ENCODE measurements at regions not wholly inside any gene's neighbourhood (a gene's known extent, or its start where the extent isn't known, plus 50 kb on each side); places are given as distances from the start of the nearest gene placed in this dataset.

- Histone ChIP-seq H3K4me3 (ENCODE audit: low read depth, low read length) (no peak overlapping the region), H3K9me3 (no peaks in the 10 kb centered on the region), H3K4me1 (peaks cover 8% of the 10 kb centered on the region), H3K36me3 (ENCODE audit: control insufficient read depth, insufficient read depth, low read length) (no peaks in the 10 kb centered on the region), H3K27me3 (replicated peaks; ENCODE audit: control insufficient read depth, insufficient read depth, low read length) (no peaks in the 10 kb centered on the region)
- no peaks in the 10 kb centered on the region for H3K27me3 Mint-ChIP-seq (ENCODE audit: insufficient read depth, unreplicated experiment)
- BruUV-seq (replicated peaks): no TSS peak
- H3K27ac Mint-ChIP-seq (ENCODE audit: unreplicated experiment): no peak overlapping the region
- ChIA-PET CTCF (no interaction called here), POLR2A (no interaction called here)
- no peak for DNase-seq
- no peaks in the 10 kb centered on the region for H3K36me3 Mint-ChIP-seq (ENCODE audit: insufficient read depth, unreplicated experiment)
- TF ChIP-seq, protein P1, sequence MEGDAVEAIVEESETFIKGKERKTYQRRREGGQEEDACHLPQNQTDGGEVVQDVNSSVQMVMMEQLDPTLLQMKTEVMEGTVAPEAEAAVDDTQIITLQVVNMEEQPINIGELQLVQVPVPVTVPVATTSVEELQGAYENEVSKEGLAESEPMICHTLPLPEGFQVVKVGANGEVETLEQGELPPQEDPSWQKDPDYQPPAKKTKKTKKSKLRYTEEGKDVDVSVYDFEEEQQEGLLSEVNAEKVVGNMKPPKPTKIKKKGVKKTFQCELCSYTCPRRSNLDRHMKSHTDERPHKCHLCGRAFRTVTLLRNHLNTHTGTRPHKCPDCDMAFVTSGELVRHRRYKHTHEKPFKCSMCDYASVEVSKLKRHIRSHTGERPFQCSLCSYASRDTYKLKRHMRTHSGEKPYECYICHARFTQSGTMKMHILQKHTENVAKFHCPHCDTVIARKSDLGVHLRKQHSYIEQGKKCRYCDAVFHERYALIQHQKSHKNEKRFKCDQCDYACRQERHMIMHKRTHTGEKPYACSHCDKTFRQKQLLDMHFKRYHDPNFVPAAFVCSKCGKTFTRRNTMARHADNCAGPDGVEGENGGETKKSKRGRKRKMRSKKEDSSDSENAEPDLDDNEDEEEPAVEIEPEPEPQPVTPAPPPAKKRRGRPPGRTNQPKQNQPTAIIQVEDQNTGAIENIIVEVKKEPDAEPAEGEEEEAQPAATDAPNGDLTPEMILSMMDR (IDR thresholded peaks at IDR 0.05; ENCODE audit: insufficient read depth in 1 of 2, low read depth in 1 of 2, low read length in 1 of 2, severe bottlenecking in 1 of 2, unreplicated experiment in 1 of 2): no peak
- H3K4me3 Mint-ChIP-seq (ENCODE audit: unreplicated experiment): no peak overlapping the region
- intact Hi-C loops (cut with micrococcal nuclease; ENCODE audit: unreplicated experiment): loop anchor here (10.0 kb wide), 1 partner anchor 547 kb away; no protein-coding TSS in a partner anchor
- H3K9me3 Mint-ChIP-seq (ENCODE audit: unreplicated experiment): no peaks in the 10 kb centered on the region
- H3K4me1 Mint-ChIP-seq (ENCODE audit: low read depth, unreplicated experiment): peaks cover 17% of the 10 kb centered on the region
Observed at GRCh38 chr5:142542078-142542477, 143.8 kb downstream of the FGF1 start.

DNA sequence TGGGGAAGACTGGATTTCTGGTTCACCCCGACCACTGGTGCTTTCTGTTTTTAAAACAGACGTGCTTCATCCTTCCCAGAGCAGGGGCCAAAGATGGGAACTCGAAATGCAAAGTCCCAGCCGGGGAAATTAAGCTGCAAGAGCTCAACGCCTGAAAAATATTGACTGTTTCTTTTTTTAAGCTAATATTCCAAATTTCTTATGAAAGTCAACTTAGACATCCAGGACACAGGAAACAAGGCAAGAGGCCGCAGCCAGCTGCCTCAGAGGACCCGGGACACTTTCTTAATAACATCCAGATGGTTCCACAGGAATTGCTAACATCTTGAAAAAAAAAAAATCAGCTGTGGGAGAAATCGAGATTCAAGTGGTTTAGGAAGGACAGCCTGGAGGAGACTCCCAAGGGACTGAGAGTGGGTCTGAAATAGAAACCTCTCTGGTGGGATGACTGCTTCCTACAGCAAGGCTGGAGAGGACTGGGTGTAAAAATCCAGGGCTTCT, 144.9 kb downstream of the FGF1 start:
- Histone ChIP-seq H3K4me3 (ENCODE audit: low read depth, low read length) (no peak overlapping the region), H3K9me3 (no peaks in the 10 kb centered on the region), H3K36me3 (ENCODE audit: control insufficient read depth, insufficient read depth, low read length) (no peaks in the 10 kb centered on the region), H3K27me3 (replicated peaks; ENCODE audit: control insufficient read depth, insufficient read depth, low read length) (no peaks in the 10 kb centered on the region), H3K4me1 (peaks cover 8% of the 10 kb centered on the region)
- BruUV-seq (replicated peaks): no TSS peak
- no peaks in the 10 kb centered on the region for H3K9me3 Mint-ChIP-seq (ENCODE audit: unreplicated experiment)
- H3K4me1 Mint-ChIP-seq (ENCODE audit: low read depth, unreplicated experiment): peaks cover 17% of the 10 kb centered on the region
- no peaks in the 10 kb centered on the region for H3K27me3 Mint-ChIP-seq (ENCODE audit: insufficient read depth, unreplicated experiment)
- POLR2A ChIA-PET: no interaction called here
- no peak for DNase-seq
- no peak overlapping the region for H3K27ac Mint-ChIP-seq (ENCODE audit: unreplicated experiment)
- TF ChIP-seq, protein P1 (IDR thresholded peaks at IDR 0.05; ENCODE audit: insufficient read depth in 1 of 2, low read depth in 1 of 2, low read length in 1 of 2, severe bottlenecking in 1 of 2, unreplicated experiment in 1 of 2): no peak
- H3K4me3 Mint-ChIP-seq (ENCODE audit: unreplicated experiment): no peak overlapping the region
- intact Hi-C loops (cut with micrococcal nuclease; ENCODE audit: unreplicated experiment): loop anchor here (10.0 kb wide), 1 partner anchor 546 kb away; no protein-coding TSS in a partner anchor
- CTCF ChIA-PET: no interaction called here
- H3K36me3 Mint-ChIP-seq (ENCODE audit: insufficient read depth, unreplicated experiment): no peaks in the 10 kb centered on the region

GRCh38 chr5:142539154-142539740, 146.6 kb downstream of the FGF1 start:
- no peak for DNase-seq
- Histone ChIP-seq H3K9me3 (no peaks in the 10 kb centered on the region), H3K4me1 (peaks cover 4% of the 10 kb centered on the region), H3K36me3 (ENCODE audit: control insufficient read depth, insufficient read depth, low read length) (no peaks in the 10 kb centered on the region), H3K27me3 (replicated peaks; ENCODE audit: control insufficient read depth, insufficient read depth, low read length) (no peaks in the 10 kb centered on the region), H3K4me3 (ENCODE audit: low read depth, low read length) (no peak overlapping the region)
- peaks cover 12% of the 10 kb centered on the region for H3K4me1 Mint-ChIP-seq (ENCODE audit: low read depth, unreplicated experiment)
- ChIA-PET POLR2A (no interaction called here), CTCF (interaction anchor here (0.6 kb wide), 1 partner anchor 151 kb away, joined by 4 read pairs; no protein-coding TSS in a partner anchor)
- no TSS peak for BruUV-seq (replicated peaks)
- intact Hi-C loops (cut with micrococcal nuclease; ENCODE audit: unreplicated experiment): no loop called here
- H3K9me3 Mint-ChIP-seq (ENCODE audit: unreplicated experiment): no peaks in the 10 kb centered on the region
- TF ChIP-seq, protein P1 (IDR thresholded peaks at IDR 0.05; ENCODE audit: insufficient read depth in 1 of 2, low read depth in 1 of 2, low read length in 1 of 2, severe bottlenecking in 1 of 2, unreplicated experiment in 1 of 2): no peak
- no peaks in the 10 kb centered on the region for H3K27me3 Mint-ChIP-seq (ENCODE audit: insufficient read depth, unreplicated experiment)
- H3K4me3 Mint-ChIP-seq (ENCODE audit: unreplicated experiment): no peak overlapping the region
- H3K27ac Mint-ChIP-seq (ENCODE audit: unreplicated experiment): no peak overlapping the region
- H3K36me3 Mint-ChIP-seq (ENCODE audit: insufficient read depth, unreplicated experiment): no peaks in the 10 kb centered on the region
